Sigmoid colon (tissue), 3 donors: ENCODE measurements at regions not wholly inside any gene's neighbourhood (a gene's known extent, or its start where the extent isn't known, plus 50 kb on each side); places are given as distances from the start of the nearest gene placed in this dataset.
"Not testable (repeated sequence)": the region's sequence is repeated elsewhere in the genome, so short reads cannot be mapped to it uniquely, and the experiment has no call there.

ENCODE experiments used
- POLR2A ChIP-seq, 2 donors: fragments of 450-650 bp; IDR thresholded peaks; one replicate each; pipeline ENCODE4 v1.6.1; 2016; ENCODE audit warnings: antibody characterized with exemption in 2 of 2, mild to moderate bottlenecking in 2 of 2, moderate library complexity in 2 of 2
- TF ChIP-seq, protein P1 (sequence below), 4 experiments: fragments of 450-650 bp in 3 of 4; fragments of 200-600 bp in 1 of 4; IDR thresholded peaks; one replicate each; pipeline ENCODE4 v1.5.1; 2016 to 2019; ENCODE audit warnings: antibody characterized with exemption in 4 of 4, mild to moderate bottlenecking in 3 of 4, moderate library complexity in 2 of 4

DNA sequence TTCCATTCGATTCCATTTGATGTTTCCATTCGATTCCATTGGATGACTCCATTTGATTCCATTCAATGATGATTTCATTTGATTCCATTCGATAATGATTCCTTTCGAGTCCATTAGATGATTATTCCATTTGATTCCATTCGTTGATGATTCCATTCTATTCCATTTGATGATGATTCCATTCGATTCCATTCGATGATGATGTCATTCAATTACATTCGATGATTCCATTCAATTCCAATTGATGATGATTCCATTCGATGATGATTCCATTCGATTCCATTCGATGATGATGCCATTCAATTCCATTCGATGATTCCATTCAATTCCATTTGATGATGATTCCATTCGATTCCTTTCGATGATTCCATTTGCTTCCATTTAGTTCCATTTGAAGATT is 635.6 kb downstream of the TP53TG3F start:
- TF ChIP-seq, protein P1, sequence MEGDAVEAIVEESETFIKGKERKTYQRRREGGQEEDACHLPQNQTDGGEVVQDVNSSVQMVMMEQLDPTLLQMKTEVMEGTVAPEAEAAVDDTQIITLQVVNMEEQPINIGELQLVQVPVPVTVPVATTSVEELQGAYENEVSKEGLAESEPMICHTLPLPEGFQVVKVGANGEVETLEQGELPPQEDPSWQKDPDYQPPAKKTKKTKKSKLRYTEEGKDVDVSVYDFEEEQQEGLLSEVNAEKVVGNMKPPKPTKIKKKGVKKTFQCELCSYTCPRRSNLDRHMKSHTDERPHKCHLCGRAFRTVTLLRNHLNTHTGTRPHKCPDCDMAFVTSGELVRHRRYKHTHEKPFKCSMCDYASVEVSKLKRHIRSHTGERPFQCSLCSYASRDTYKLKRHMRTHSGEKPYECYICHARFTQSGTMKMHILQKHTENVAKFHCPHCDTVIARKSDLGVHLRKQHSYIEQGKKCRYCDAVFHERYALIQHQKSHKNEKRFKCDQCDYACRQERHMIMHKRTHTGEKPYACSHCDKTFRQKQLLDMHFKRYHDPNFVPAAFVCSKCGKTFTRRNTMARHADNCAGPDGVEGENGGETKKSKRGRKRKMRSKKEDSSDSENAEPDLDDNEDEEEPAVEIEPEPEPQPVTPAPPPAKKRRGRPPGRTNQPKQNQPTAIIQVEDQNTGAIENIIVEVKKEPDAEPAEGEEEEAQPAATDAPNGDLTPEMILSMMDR (IDR thresholded peaks at IDR 0.05): not testable (repeated sequence)
- not testable (repeated sequence) for TF ChIP-seq POLR2A (IDR thresholded peaks at IDR 0.05)
